ENCODE measurements at regions not wholly inside any gene's neighbourhood (a gene's known extent, or its start where the extent isn't known, plus 50 kb on each side); places are given as distances from the start of the nearest gene placed in this dataset.

- TF ChIP-seq CTCF (IDR thresholded peaks at IDR 0.05) (no peak), POLR2A (IDR thresholded peaks at IDR 0.05) (no peak)
Observed at GRCh38 chr14:98444077-98444476, 827.9 kb downstream of the BCL11B start.

Data from suprapubic skin (tissue), 3 donors.